GM12873 (cell line): ENCODE measurements at regions not wholly inside any gene's neighbourhood (a gene's known extent, or its start where the extent isn't known, plus 50 kb on each side); places are given as distances from the start of the nearest gene placed in this dataset.

ENCODE experiments used
- CTCF ChIP-seq: IDR thresholded peaks from 2 replicates; pipeline ENCODE4 v1.5.1; 2012; ENCODE audit warnings: low read depth, mild to moderate bottlenecking, moderate library complexity, low read length, control low read depth; ENCODE audit not compliant: insufficient read depth; ENCODE audit errors: missing control alignments

GRCh38 chr2:67670747-67671183 lies 273.6 kb downstream of the ETAA1 start:
- TF ChIP-seq CTCF, result no peak

GRCh38 chr2:67671464-67672450 lies 274.6 kb downstream of the ETAA1 start:
- no peak for TF ChIP-seq CTCF

- no peak for TF ChIP-seq CTCF
These were observed 277.5 kb downstream of the ETAA1 start for GRCh38 chr2:67674668-67675067.

- no peak for TF ChIP-seq CTCF
These were observed 287.9 kb downstream of the ETAA1 start for GRCh38 chr2:67684991-67685390.

- TF ChIP-seq CTCF, result no peak
These were observed 289.1 kb downstream of the ETAA1 start for GRCh38 chr2:67686254-67686653.

GRCh38 chr2:67689186-67689585 lies 292.1 kb downstream of the ETAA1 start:
- no peak for TF ChIP-seq CTCF

- TF ChIP-seq CTCF, result no peak
These were observed 292.5 kb downstream of the ETAA1 start for GRCh38 chr2:67689651-67690050.
